Spleen (tissue), 7 donors: ENCODE measurements at regions not wholly inside any gene's neighbourhood (a gene's known extent, or its start where the extent isn't known, plus 50 kb on each side); places are given as distances from the start of the nearest gene placed in this dataset.

Experiments used
- CTCF ChIP-seq, 11 experiments: fragments of 200-600 bp in 7 of 11; fragments of 450-650 bp in 4 of 11; sonication (generic) in 4 of 11; IDR thresholded peaks in 8 of 11; conservative IDR thresholded peaks in 3 of 11; 1 replicate in 7 of 11; 2 replicates in 4 of 11; pipeline versions ENCODE4 v1.4.0 to v1.8.0; 2016 to 2021; ENCODE audit warnings: antibody characterized with exemption in 11 of 11, inconsistent platforms in 4 of 11, mild to moderate bottlenecking in 1 of 11
- POLR2A ChIP-seq, 3 donors: fragments of 450-650 bp; IDR thresholded peaks; one replicate each; pipeline ENCODE4 v1.5.1; 2017; ENCODE audit warnings: antibody characterized with exemption in 3 of 3, mild to moderate bottlenecking in 1 of 3
- donor health status: DM: no; HTN: no; CAD: no; lungs with moderate emphysema.
- donor health status: DM: no; HTN: no; CAD: no.
- donor health status: DM: no; HTN: no; CAD: no.

- TF ChIP-seq CTCF (IDR thresholded peaks at IDR 0.05 in 8 of 11, conservative IDR thresholded peaks at IDR 0.05 in 3 of 11) (no peak), POLR2A (IDR thresholded peaks at IDR 0.05) (no peak)
These were observed 204.5 kb upstream of the PRKD1 start for GRCh38 chr14:30132196-30132595.
